Neural progenitor cell (in vitro differentiated cells): ENCODE measurements at regions not wholly inside any gene's neighbourhood (a gene's known extent, or its start where the extent isn't known, plus 50 kb on each side); places are given as distances from the start of the nearest gene placed in this dataset.

ENCODE experiments used
- DNase-seq: peaks from one replicate; pipeline ENCODE4 v3.0.0-alpha.2; 2016; ENCODE audit warnings: low spot score
- H2AFZ ChIP-seq: fragments of 200-600 bp; sonication (generic); replicated peaks from 2 replicates; pipeline ENCODE4 v1.6.1; 2016; ENCODE audit warnings: antibody characterized with exemption
- H3F3A ChIP-seq: fragments of 200-600 bp; sonication (generic); 2 replicates; pipeline ENCODE4 v1.6.1; 2016; ENCODE audit warnings: antibody characterized with exemption, low read depth
- H3K27ac ChIP-seq: fragments of 200-600 bp; sonication (generic); 2 replicates; pipeline ENCODE4 v1.5.1; 2016; ENCODE audit warnings: mild to moderate bottlenecking
- H3K27me3 ChIP-seq: fragments of 200-600 bp; sonication (generic); 2 replicates; pipeline ENCODE4 v1.6.1; 2016; ENCODE audit warnings: mild to moderate bottlenecking, moderate library complexity
- H3K36me3 ChIP-seq: fragments of 200-600 bp; sonication (generic); 2 replicates; pipeline ENCODE4 v1.5.1; 2016
- H3K4me1 ChIP-seq: fragments of 200-600 bp; sonication (generic); 2 replicates; pipeline ENCODE4 v1.6.1; 2016; ENCODE audit warnings: mixed run types
- H3K4me2 ChIP-seq: fragments of 200-600 bp; sonication (generic); 2 replicates; pipeline ENCODE4 v1.6.1; 2016
- H3K4me3 ChIP-seq: fragments of 200-600 bp; sonication (generic); 2 replicates; pipeline ENCODE4 v1.5.1; 2016
- H3K79me2 ChIP-seq: fragments of 200-600 bp; sonication (generic); 2 replicates; pipeline ENCODE4 v1.6.1; 2016; ENCODE audit warnings: low read depth
- H3K9ac ChIP-seq: fragments of 200-600 bp; sonication (generic); 2 replicates; pipeline ENCODE4 v1.6.1; 2016
- H3K9me3 ChIP-seq: fragments of 200-600 bp; sonication (generic); 2 replicates; pipeline ENCODE4 v1.5.1; 2016; ENCODE audit warnings: low read depth
- H4K20me1 ChIP-seq: fragments of 200-600 bp; sonication (generic); 2 replicates; pipeline ENCODE4 v1.6.1; 2016; ENCODE audit warnings: low read depth
- H3K27ac Mint-ChIP-seq: 3 replicates; pipeline ENCODE4 v1.8.0; 2021; ENCODE audit warnings: mixed read lengths
- H3K27me3 Mint-ChIP-seq: 2 replicates; pipeline ENCODE4 v1.8.0; 2022; ENCODE audit warnings: low read depth, mild to moderate bottlenecking, inconsistent platforms, moderate library complexity, mixed read lengths; ENCODE audit not compliant: insufficient read depth
- H3K36me3 Mint-ChIP-seq: 3 replicates; pipeline ENCODE4 v1.8.0; 2021; ENCODE audit warnings: mixed read lengths
- H3K4me1 Mint-ChIP-seq: 3 replicates; pipeline ENCODE4 v1.8.0; 2021; ENCODE audit warnings: mixed read lengths
- H3K4me3 Mint-ChIP-seq: 3 replicates; pipeline ENCODE4 v1.8.0; 2021; ENCODE audit warnings: mild to moderate bottlenecking, moderate library complexity, mixed read lengths
- H3K9me3 Mint-ChIP-seq: 3 replicates; pipeline ENCODE4 v1.8.0; 2020; ENCODE audit warnings: mixed read lengths
- CTCF ChIP-seq: fragments of 200-600 bp; sonication (generic); IDR thresholded peaks from 2 replicates; pipeline ENCODE4 v1.5.1; 2017; ENCODE audit warnings: antibody characterized with exemption, mild to moderate bottlenecking
- EZH2 ChIP-seq: fragments of 200-600 bp; sonication (generic); IDR thresholded peaks from 2 replicates; pipeline ENCODE4 v1.6.1; 2017; ENCODE audit warnings: antibody characterized with exemption, mild to moderate bottlenecking, moderate library complexity
- EZH2phosphoT487 ChIP-seq: fragments of 200-600 bp; sonication (generic); IDR thresholded peaks from 2 replicates; pipeline ENCODE4 v1.6.1; 2017; ENCODE audit warnings: antibody characterized with exemption

GRCh38 chr6:72553531-72554511 is 68.0 kb upstream of the KCNQ5 start:
- peak overlapping the region; percentile 88 for H3K27ac Mint-ChIP-seq
- H3K4me1 Mint-ChIP-seq, result peaks cover 25% of the 10 kb centered on the region
- Histone ChIP-seq H3K27me3 (no peaks in the 10 kb centered on the region), H3K36me3 (no peaks in the 10 kb centered on the region), H3K4me3 (no peak overlapping the region), H3K4me1 (no peaks in the 10 kb centered on the region), H3K9ac (no peak overlapping the region), H3K79me2 (no peaks in the 10 kb centered on the region), H2AFZ (no peak overlapping the region), H3K9me3 (no peaks in the 10 kb centered on the region), H3F3A (no peaks in the 10 kb centered on the region), H3K27ac (no peak overlapping the region), H4K20me1 (no peaks in the 10 kb centered on the region), H3K4me2 (no peak overlapping the region)
- no peaks in the 10 kb centered on the region for H3K27me3 Mint-ChIP-seq
- no peaks in the 10 kb centered on the region for H3K9me3 Mint-ChIP-seq
- H3K4me3 Mint-ChIP-seq, result no peak overlapping the region
- no peak for DNase-seq
- TF ChIP-seq EZH2, result no peak
- no peaks in the 10 kb centered on the region for H3K36me3 Mint-ChIP-seq

- H3K27ac ChIP-seq, result no peak overlapping the region
- no peak overlapping the region for H2AFZ ChIP-seq
Measured at GRCh38 chr6:72554761-72555221, 67.1 kb upstream of the KCNQ5 start.

GRCh38 chr6:72559067-72559466 is 62.8 kb upstream of the KCNQ5 start:
- no peaks in the 10 kb centered on the region for H3K36me3 Mint-ChIP-seq
- H3K4me1 Mint-ChIP-seq, result peaks cover 15% of the 10 kb centered on the region
- H3K27ac Mint-ChIP-seq, result no peak overlapping the region

More at GRCh38 chr6:72554761-72555221, 67.1 kb upstream of the KCNQ5 start:
- DNase-seq, result no peak
- no peak overlapping the region for H3K9ac ChIP-seq
- Mint-ChIP-seq H3K4me3 (no peak overlapping the region), H3K36me3 (no peaks in the 10 kb centered on the region), H3K4me1 (peaks cover 25% of the 10 kb centered on the region), H3K27ac (peak overlapping the region; percentile 57), H3K27me3 (no peaks in the 10 kb centered on the region), H3K9me3 (no peaks in the 10 kb centered on the region)
- H4K20me1 ChIP-seq, result no peaks in the 10 kb centered on the region
- H3K4me3 ChIP-seq, result no peak overlapping the region
- TF ChIP-seq CTCF (no peak), EZH2 (no peak), EZH2phosphoT487 (no peak)
- no peaks in the 10 kb centered on the region for H3K9me3 ChIP-seq
- H3K27me3 ChIP-seq, result no peaks in the 10 kb centered on the region
- no peaks in the 10 kb centered on the region for H3K36me3 ChIP-seq
- H3K4me1 ChIP-seq, result no peaks in the 10 kb centered on the region
- no peaks in the 10 kb centered on the region for H3F3A ChIP-seq
- H3K79me2 ChIP-seq, result no peaks in the 10 kb centered on the region
- no peak overlapping the region for H3K4me2 ChIP-seq

More at GRCh38 chr6:72559067-72559466, 62.8 kb upstream of the KCNQ5 start:
- Histone ChIP-seq H3K4me3 (no peak overlapping the region), H3K36me3 (no peaks in the 10 kb centered on the region), H4K20me1 (no peaks in the 10 kb centered on the region), H3K27ac (no peak overlapping the region), H2AFZ (no peak overlapping the region), H3K9ac (no peak overlapping the region), H3K9me3 (no peaks in the 10 kb centered on the region), H3K4me2 (no peak overlapping the region), H3K79me2 (no peaks in the 10 kb centered on the region), H3K27me3 (no peaks in the 10 kb centered on the region), H3F3A (no peaks in the 10 kb centered on the region), H3K4me1 (no peaks in the 10 kb centered on the region)
- no peak for DNase-seq
- H3K27me3 Mint-ChIP-seq, result no peaks in the 10 kb centered on the region
- no peak overlapping the region for H3K4me3 Mint-ChIP-seq
- no peaks in the 10 kb centered on the region for H3K9me3 Mint-ChIP-seq
- TF ChIP-seq EZH2phosphoT487 (no peak), EZH2 (no peak), CTCF (no peak)
